8988T (cell line): ENCODE measurements at regions not wholly inside any gene's neighbourhood (a gene's known extent, or its start where the extent isn't known, plus 50 kb on each side); places are given as distances from the start of the nearest gene placed in this dataset.

Experiments used
- DNase-seq: peaks from one replicate; pipeline ENCODE4 v3.0.0; 2011

DNA sequence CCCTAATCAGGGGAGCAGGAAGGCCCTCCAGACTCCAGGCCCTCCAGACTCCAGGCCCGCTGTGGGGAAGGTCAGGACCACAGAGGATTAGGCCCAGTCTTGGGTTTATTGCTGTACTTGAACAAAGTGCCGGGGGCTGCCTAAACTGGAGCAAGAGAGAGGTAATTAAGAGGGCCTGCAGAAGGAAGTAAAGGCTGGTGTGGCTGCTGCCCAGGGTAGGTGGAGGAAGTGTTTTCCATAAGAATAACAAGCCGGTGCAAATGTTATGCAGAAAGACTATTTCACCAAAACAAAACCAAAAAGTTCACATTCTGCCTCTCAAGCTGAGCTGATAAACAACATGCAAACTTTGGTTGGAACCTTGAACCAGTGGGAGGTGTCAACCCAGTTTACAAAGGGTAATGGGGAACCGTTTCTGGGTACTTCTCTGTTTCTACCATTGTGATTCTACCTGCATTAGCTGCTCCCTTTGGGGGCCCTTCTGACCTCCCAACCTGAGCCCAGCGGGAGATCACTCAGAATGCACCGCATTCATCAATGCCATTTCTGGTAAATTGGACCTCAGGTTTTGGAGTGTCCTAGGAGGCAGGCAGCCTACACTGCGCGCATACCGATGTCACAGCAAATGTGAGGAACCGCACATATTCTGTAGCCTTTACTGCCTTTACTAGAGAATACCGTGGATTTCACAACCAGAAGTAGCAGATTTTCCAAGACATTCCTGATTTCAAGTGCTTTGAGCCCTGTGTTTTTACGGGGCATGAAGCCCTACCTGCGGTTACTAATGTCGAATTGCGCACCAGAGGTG lies 59.7 kb upstream of the BCOR start:
- DNase-seq, result no peak

DNA sequence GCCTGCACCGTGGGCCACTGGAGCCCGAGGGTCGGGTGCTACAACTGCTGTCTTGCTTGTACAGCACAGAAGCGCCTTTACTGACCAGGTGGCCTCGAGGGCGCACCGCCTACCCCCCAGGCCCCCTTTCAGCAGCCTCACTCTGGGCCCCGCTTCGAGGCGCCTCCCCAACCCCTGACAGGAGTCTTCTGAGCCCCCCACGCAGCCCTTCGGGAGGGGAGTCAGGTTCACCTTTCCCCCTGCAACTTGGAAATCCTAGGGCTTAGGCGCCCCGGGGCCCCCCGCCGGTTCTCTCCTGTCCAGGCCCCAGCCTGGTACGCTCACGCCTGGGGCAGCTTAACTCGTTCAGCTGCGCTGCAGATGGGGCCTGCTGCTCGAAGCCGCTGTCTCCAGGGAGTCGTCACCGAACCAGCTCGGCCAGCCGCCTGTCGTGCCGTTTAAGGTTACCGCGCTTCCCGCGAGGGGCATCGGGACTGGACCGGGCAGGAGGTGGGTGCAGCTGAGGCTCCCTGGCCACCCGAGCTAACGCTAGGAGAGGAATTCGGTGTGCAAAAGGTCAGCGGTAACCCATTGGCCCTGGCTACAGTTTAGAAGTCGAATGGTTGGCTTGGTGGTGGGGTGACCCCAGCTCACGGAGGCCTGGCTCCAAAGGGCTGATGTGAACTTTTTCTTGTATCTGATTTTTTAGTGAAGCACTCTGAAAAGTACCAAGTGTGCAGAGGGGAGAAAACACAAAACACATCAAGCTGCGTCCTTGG lies 58.9 kb upstream of the BCOR start:
- no peak for DNase-seq

DNA sequence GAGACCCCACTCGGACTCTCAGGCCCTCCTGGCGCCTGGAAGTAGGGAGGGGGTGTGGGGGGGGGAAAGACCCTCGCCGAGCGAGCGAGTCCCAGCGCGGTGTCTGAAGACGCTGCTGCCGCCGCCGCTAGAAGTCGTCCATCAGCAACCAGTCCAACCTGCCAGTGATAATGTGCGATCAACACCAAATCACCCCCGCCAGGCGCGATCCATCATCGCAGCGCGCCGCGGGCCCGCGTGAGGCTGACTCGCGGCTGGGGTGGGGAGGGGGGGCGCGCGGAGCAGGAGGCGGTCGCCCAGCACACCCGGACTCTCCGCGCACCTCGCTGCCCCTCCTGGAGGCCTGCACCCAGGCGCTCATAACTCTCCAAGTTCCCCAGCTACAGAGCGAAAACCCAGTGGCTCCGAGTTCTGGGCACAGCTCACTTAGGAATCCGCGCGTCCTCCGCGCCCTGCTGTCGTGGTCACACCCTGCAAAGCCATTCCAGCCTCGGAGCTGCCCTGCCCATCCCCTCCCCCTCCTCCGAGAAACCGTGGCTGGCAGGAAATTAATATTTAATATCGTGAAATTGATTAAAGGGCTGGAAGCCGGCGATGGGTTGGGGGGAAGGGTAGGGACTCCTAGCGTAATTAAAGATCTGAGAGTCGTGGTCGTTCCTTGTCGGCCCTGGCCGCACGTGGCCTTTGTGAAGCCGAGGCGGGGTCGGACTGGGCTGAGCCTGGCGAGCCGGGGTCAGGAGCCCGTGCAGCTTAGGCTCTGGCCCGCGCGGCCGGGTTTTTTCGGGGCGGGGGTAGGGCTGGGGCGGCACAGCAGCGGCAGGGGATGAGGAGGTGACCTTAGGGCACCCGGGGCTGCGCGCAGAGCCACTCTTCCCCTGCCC lies 58.1 kb upstream of the BCOR start:
- DNase-seq, result no peak

DNA sequence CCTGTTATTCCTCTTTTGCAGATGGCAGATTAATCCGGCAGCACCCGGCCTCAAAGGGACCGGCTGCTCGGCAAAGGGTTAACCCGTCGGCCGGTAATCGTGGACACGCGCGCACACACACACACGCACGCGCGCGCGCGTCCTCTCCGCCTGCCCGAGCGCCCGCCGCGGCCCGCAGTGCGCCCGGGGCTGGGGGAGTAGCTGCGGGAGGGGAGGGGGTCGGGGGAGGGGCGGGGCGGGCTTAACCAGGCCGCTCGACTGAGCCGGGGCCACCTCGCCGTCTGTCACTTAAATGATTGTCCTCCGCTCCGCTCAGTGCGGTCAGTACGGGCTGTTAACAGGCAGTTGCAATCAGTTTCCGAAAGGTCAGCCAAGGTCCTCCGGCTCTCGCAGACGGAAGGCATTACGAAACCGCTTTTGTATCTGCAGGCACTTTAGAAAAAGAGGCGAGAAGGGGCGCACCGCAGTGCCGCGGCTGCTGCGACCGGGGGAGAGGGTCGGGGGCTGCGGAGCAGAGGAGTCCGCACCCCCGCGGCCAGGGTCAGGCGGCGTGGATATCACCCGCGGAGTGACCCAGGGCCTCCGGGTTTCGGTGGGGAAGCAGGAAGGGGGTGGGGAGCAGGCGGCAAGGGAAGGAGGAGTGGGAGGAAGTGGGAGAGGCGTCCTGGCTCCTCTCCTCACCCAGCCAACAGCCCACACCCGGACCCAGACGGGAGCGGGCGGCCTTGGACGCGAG lies 57.3 kb upstream of the BCOR start:
- peak; percentile 78 for DNase-seq

DNA sequence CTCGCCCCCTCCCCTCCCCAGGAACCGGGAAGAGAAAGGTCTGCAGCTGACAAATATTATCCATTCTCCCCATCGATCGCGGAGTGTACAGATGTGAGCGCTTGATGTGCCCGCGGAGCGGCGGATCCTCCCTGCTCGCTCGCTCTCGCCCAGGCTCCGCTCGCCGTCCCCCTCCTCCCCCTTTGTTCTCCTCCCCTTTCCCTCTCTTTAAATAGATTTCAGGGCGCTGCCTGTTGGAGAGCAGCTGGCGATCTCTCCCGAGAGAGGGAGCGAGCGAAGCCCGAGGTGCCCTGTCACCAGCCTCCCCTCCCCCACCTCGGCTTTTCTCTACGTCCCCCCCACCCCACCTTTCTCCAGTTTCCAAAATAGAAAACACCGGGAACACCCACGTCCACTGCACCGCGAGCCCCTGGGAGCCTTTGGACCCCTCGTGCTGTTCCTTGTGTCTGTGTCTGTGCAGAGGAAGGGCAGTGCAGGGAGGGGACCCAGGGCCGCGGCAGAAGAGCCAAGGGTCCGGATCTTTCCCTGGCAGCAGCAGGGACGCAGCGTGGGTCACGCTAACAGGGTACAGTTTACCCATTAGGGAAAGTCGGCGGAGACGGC lies 56.6 kb upstream of the BCOR start:
- no peak for DNase-seq

DNA sequence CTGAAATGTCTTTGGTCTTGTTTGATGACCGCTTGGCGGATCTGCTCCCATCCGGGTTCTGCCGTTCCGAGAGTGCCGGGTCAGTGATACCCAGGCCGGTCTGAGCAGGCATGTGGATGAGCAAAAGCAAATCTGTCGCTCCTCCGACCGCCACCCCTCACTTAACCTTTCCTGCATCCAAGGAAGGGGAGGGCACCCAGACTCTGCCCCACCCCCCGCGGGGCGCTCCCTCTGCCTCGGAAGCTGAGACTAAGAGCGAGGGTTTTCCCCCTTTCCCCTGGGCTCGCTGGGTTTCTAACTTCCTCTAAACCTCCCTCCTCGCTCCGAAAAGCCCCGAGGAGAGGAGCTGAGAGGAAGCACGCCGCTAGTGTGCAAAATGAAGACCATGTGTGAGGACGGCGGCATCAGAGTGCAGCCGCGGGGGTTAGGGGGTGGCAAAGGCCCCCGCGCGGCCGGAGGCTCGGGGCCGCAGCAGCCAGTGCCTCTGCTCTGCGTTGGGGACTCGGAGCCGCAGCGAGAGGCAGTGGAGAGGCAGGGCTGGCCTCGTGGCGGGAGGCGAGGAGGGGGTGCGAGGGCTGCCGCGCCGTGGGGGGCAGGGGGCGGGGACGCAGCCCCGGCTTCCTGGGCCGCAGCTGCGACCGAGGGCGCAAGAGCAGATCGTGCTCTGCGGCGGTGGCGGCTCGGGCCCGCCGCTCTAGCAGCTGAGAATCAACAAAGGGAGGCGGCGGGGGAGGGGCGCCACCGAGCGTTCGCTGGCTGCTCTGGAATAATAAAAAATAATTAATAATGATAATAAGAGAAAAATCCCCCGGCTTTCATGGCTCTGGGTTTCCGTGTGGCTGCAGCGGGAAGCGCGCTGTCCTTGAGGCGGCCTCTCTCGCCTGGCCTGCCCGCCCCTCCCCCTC lies 55.8 kb upstream of the BCOR start:
- peak; percentile 75 for DNase-seq

DNA sequence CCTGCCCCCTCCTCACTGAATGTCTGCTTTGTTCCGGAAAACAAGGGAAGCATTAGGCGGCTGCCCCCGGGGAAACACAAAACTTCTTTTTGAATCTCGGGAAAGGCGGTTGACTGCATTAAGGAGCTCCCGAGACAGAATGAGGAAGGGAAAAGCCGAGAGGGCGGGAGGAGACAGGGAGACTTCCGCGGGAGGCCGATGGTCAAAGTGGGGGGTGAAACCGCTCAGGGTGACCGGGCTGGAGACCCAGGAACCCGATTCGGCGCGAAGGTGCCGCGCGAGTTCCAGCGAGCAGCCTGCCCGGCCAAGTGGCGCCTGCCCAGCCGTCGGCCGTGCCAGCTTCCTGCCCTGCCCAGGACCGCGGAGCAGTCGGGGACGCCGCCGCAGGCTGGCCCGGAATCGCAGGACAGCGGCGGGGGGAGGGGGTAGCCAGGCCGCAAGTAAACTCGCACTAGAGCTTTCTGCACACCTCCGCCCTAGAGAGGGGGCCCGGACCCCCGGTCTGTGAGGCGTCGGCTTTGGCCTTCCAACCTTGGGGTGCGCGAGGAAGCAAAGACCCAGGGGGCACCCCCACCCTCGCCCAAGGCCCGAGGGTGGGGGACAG lies 55.1 kb upstream of the BCOR start:
- peak; percentile 85 for DNase-seq

DNA sequence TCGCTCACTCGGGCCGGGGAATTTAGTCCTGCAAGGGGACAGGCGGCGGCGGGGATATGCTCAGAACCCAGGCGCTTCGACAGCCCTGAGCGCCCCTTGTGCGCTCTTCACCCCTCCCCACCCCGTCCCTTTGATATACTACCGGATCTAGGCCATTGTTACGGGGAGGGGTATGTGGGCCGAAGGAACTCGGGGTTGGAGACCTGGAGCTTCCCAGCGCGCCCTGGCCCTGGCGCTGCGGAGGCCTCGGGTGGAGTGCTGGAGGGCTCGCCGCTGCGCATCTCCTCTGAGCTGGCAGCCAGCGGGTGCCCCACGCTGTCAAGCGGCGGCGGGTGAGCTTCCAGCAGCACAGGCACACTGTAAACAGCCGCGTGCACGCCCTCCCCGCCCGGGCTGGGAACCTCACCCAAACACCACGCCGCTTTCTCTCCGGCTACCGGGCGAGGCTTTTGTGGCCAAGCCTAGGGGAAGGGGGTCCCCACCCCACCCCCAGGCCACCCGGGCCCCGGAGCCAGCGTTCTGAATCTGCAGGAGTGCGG lies 54.5 kb upstream of the BCOR start:
- no peak for DNase-seq

DNA sequence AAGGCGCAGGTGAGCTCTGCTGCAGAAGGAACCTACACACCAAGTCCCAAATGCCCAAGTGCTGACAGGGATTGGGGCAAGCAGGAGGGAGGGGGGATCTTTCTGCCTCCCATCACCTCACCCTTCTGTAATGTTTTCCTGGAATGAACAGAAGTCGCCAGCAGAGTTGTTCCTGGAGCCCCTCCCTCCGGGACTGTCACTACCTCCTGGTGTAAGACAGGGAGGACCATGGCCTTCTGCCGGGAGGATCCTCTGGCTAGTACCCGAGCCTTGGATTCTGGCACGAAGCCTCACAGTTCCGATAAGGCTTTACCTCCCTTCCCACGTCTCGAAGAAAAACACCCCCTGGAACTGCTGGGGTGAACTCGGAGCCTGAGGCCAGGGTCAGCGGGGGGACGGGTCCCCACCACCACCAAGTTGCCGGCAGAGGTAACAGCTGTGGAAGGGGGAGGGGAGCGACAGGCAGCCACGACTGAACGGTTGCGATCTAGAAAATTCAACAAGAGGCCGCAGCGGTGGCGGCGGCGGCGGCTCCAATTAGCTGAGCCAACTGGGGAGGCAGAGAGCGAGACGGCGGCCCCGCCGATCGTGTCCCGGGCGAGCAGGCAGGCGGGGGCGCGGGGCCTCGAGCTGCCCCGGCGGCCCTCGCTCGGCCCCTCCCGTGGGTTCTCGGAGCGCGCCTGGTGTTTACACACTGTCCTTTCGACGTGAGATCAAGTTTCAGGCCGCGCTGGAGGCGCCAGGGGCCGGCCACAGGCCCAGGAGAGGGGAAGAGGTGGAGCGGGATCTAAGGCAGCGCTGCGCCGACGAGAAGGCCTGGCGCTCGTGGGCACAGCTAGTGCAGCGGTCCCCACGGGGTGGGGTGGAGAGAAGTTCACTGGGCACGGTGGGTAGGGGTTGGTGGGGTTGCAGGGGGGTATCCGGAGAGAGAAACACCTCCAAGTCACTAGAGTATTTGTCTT lies 53.7 kb upstream of the BCOR start:
- no peak for DNase-seq

DNA sequence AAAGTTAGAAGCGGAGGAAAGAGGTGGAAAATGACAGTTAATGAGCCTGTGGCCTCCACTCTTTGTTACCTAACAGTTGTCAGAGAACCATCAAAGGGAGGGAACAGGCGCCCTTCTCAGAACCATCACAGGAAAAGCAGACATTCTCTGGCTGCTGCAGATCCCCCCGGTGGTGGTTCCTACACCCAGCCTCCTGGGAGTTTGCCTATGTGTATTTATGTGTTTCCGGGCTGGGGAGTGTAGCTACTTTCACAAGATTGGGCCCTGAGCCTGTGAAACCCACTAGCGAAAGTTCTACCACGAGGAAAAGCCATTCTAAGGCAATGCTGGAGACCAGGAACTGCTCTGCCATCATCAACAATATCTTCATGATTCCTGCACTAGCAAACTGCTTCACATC lies 52.7 kb upstream of the BCOR start:
- DNase-seq, result no peak

DNA sequence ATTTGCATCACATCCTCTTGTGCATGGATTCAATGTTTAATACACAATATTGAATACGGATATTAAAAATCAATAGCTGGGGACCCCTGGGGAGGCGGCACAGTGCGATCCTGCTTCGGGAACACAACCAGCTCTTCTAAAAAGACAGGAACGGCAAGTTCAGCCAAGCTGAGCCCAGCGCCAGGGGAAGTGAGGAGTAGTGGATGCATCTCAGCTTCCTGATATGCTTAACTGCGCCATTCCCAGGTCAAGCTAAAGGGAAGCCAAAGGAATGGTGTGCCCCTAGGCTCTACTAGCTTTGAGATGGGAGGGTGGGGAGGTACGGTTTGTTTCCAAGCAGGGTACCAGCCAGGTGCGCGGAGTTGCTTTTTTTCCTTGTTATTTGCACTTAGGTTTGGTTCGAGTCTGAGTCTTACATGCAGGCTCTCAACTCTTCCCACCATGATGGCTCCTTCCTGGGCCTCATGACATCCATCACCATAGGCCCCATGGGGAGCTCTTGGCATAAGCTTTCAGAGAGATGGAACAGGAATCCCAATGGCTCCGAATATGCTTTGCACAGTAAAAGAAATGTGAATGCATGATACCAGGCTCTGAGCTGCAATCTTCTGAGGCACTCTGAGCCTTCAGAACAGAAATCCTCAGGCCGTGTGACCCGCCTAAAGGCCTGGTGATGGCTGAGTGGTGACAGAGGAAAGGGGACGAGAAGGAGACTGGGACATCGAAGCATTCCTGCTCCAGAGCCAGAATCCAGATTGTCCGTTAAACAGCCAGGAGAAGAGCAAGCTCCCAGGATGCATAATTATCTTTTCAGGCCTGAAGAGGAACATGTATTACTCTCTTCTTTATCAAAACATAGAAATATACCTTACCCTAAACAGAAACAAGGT lies 51.8 kb upstream of the BCOR start:
- no peak for DNase-seq

DNA sequence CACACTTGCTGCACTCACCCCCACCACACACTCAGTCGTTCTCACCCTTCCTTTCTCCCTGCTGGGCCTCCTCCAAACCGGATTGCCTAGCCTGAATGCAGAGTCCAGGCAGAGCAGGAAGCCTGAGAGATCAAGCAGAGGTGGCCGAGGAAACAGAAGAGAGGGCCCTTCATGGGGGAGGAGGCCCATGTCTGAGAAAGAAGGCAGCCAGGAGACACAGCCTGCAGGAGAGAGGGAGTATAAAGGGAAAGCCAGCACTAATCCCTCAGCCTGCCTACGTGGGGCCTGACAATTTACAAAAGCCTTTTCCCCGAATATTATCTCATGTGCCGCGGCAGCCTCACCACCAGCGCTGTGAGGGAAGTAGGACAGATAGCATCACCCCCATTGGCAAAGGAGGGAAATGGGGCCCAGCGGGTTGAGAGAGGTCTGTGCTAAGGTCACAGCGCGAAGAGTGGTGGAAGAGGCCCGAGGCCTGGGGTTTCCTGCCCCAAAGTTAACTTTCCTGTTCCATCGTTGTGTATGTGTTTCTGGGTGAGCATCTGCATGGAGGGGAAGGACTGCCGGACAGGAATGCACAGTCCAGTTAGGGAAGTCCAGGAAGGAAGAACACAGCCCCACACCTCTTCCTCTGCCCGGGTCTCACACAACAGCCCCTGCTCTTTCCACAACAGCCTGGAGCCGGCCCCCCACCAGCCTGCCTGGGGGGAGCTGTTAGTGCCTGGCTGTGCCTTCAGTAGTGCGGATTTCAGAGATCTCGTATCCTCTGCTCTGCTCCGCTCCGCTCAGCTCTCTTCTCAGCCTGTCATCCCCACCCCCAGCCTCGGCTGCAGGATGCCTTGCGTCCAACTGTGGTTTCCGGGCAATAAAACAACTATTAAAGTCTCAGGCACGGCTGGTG lies 50.9 kb upstream of the BCOR start:
- no peak for DNase-seq

DNA sequence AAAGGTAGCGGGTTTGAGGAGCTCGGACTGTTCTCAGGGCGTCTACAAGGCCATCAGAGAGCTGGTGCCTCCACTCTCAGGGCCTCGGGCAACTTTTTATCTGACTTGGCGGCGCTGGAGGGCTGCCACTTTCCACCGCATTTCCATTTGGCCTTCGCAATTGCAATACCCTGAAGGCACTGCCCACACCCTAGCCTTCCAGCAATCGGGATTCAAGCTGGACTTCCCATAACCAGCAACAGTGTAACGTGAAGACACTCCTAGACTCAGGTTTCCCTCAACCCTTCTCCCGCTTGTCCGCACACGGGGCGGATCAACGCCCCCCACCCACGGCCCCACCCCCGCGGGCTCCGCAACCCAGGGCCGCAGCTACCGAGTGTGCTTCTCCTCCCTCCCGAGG lies 50.2 kb upstream of the BCOR start:
- no peak for DNase-seq
